ENCODE measurements at regions not wholly inside any gene's neighbourhood (a gene's known extent, or its start where the extent isn't known, plus 50 kb on each side); places are given as distances from the start of the nearest gene placed in this dataset.

DNA sequence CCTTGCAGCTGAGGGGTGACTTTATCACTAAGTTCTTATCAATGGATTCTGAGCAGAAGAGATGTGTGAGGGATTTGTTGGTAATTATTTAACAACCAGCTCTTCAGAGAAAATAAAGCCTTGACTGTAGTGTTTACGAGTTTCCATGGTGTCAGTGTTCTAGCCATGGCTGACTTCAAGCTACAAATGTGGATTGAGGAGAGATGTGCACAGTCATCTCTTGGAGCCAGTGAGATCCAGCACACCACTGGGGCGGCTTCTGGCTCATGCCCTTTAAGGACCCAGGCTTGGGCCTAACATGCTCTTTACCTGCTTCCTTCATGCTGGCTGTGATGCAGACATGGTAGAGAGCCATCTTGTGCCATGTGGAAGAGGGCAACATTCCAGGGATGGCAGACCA lies 145.6 kb upstream of the MRPS22 start:
- peaks cover 48% of the 10 kb centered on the region for H3K9me3 Mint-ChIP-seq

GRCh38 chr3:139198929-139199328 lies 144.9 kb upstream of the MRPS22 start:
- POLR2A ChIA-PET: no interaction called here
- no peak for DNase-seq (ENCODE audit: low spot score)
- H3K36me3 Mint-ChIP-seq: peaks cover 18% of the 10 kb centered on the region
- peaks cover 6% of the 10 kb centered on the region for H3K4me1 Mint-ChIP-seq
- peaks cover 42% of the 10 kb centered on the region for H3K9me3 Mint-ChIP-seq
- H3K4me3 Mint-ChIP-seq: no peak overlapping the region
- peaks cover 22% of the 10 kb centered on the region for H3K27me3 Mint-ChIP-seq (ENCODE audit: low read depth)
- no peak for ATAC-seq
- no peak overlapping the region for H3K27ac Mint-ChIP-seq
- TF ChIP-seq ZNF281 (CRISPR knock-in tag; IDR thresholded peaks at IDR 0.05) (no peak), NR2C2 (CRISPR knock-in tag; IDR thresholded peaks at IDR 0.05) (no peak), HMGA2 (CRISPR knock-in tag; IDR thresholded peaks at IDR 0.05) (no peak), FOXJ3 (CRISPR knock-in tag; IDR thresholded peaks at IDR 0.05; ENCODE audit: borderline replicate concordance) (no peak), GRHL2 (CRISPR knock-in tag; IDR thresholded peaks at IDR 0.05; ENCODE audit: insufficient replicate concordance, severe bottlenecking) (no peak), FOXK1 (CRISPR knock-in tag; IDR thresholded peaks at IDR 0.05) (no peak), HMGXB4 (CRISPR knock-in tag; IDR thresholded peaks at IDR 0.05) (no peak), ZNF671 (CRISPR knock-in tag; IDR thresholded peaks at IDR 0.05) (no peak), SMAD4 (CRISPR knock-in tag; IDR thresholded peaks at IDR 0.05) (no peak), E2F1 (CRISPR knock-in tag; IDR thresholded peaks at IDR 0.05) (no peak), AR (CRISPR knock-in tag; IDR thresholded peaks at IDR 0.05) (no peak), NFATC4 (CRISPR knock-in tag; IDR thresholded peaks at IDR 0.05) (no peak), USF1 (CRISPR knock-in tag; IDR thresholded peaks at IDR 0.05) (no peak), EMX1 (CRISPR knock-in tag; IDR thresholded peaks at IDR 0.05) (no peak), CDX4 (CRISPR knock-in tag; IDR thresholded peaks at IDR 0.05; ENCODE audit: borderline replicate concordance) (no peak)
- TF ChIP-seq, protein P1, sequence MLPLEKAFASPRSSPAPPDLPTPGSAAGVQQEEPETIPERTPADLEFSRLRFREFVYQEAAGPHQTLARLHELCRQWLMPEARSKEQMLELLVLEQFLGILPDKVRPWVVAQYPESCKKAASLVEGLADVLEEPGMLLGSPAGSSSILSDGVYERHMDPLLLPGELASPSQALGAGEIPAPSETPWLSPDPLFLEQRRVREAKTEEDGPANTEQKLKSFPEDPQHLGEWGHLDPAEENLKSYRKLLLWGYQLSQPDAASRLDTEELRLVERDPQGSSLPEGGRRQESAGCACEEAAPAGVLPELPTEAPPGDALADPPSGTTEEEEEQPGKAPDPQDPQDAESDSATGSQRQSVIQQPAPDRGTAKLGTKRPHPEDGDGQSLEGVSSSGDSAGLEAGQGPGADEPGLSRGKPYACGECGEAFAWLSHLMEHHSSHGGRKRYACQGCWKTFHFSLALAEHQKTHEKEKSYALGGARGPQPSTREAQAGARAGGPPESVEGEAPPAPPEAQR (CRISPR knock-in tag; IDR thresholded peaks at IDR 0.05): no peak
- TF ChIP-seq, protein P2, sequence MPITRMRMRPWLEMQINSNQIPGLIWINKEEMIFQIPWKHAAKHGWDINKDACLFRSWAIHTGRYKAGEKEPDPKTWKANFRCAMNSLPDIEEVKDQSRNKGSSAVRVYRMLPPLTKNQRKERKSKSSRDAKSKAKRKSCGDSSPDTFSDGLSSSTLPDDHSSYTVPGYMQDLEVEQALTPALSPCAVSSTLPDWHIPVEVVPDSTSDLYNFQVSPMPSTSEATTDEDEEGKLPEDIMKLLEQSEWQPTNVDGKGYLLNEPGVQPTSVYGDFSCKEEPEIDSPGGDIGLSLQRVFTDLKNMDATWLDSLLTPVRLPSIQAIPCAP (CRISPR knock-in tag; IDR thresholded peaks at IDR 0.05): no peak
- TF ChIP-seq, protein P3, sequence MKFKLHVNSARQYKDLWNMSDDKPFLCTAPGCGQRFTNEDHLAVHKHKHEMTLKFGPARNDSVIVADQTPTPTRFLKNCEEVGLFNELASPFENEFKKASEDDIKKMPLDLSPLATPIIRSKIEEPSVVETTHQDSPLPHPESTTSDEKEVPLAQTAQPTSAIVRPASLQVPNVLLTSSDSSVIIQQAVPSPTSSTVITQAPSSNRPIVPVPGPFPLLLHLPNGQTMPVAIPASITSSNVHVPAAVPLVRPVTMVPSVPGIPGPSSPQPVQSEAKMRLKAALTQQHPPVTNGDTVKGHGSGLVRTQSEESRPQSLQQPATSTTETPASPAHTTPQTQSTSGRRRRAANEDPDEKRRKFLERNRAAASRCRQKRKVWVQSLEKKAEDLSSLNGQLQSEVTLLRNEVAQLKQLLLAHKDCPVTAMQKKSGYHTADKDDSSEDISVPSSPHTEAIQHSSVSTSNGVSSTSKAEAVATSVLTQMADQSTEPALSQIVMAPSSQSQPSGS (CRISPR knock-in tag; IDR thresholded peaks at IDR 0.05; ENCODE audit: borderline replicate concordance, low read depth): no peak
- CTCF ChIA-PET: no interaction called here

More for the DNA sequence above, 145.6 kb upstream of the MRPS22 start:
- peaks cover 18% of the 10 kb centered on the region for H3K36me3 Mint-ChIP-seq
- no peak for DNase-seq (ENCODE audit: low spot score)
- no peak overlapping the region for H3K4me3 Mint-ChIP-seq
- peaks cover 6% of the 10 kb centered on the region for H3K4me1 Mint-ChIP-seq
- CTCF ChIA-PET: no interaction called here
- ATAC-seq: no peak
- no peak for TF ChIP-seq E2F5 (CRISPR knock-in tag; IDR thresholded peaks at IDR 0.05)
- POLR2A ChIA-PET: no interaction called here
- peaks cover 26% of the 10 kb centered on the region for H3K27me3 Mint-ChIP-seq (ENCODE audit: low read depth)
- no peak overlapping the region for H3K27ac Mint-ChIP-seq

Measured in WTC11 (cell line).